ENCODE measurements at regions not wholly inside any gene's neighbourhood (a gene's known extent, or its start where the extent isn't known, plus 50 kb on each side); places are given as distances from the start of the nearest gene placed in this dataset.

DNA sequence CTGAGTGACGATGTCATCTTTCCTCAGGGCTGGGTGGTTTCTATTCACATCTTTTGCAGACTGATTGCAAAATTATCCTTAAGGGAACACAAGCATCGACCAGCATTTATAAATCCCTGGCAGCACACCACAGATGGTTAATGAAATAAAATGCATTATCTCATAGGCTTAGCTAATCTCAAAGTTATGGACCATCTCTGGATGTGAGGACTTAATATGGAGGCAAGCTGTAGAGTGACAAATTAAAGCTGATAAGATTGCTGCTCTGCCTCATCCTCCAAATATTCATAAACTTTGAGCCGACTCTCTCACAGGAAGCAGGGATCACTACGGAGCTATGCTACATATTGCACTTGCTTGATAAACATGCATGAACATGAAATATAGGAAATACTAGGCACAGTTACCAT, 663.2 kb upstream of the RGMB start:
- intact Hi-C loops (cut with micrococcal nuclease): no loop called here
- Histone ChIP-seq H3K27ac (ENCODE audit: low read depth in 1 of 2, low read length in 2 of 2) (no peak overlapping the region), H3K79me2 (ENCODE audit: insufficient read depth, low read length) (no peaks in the 10 kb centered on the region), H4K20me1 (ENCODE audit: insufficient read depth, low read length) (no peaks in the 10 kb centered on the region), H2AFZ (ENCODE audit: insufficient read depth, low read depth, low read length, poor library complexity, severe bottlenecking) (no peak overlapping the region), H3K27me3 (ENCODE audit: control insufficient read depth in 2 of 2, insufficient read depth in 2 of 2, low read length in 2 of 2) (no peaks in the 10 kb centered on the region), H3K4me2 (replicated peaks; ENCODE audit: extremely low read depth, low read length, poor library complexity, severe bottlenecking) (no peak overlapping the region), H3K36me3 (replicated peaks in 1 of 2; ENCODE audit: control insufficient read depth in 1 of 2, insufficient read depth in 2 of 2, low read length in 2 of 2) (no peaks in the 10 kb centered on the region), H3K9ac (ENCODE audit: insufficient read depth, low read length, poor library complexity, severe bottlenecking) (no peak overlapping the region), H3K9me3 (replicated peaks in 1 of 2; ENCODE audit: control insufficient read depth in 1 of 2, insufficient read depth in 1 of 2, low read length in 2 of 2) (peaks cover 9% of the 10 kb centered on the region in 2 donors), H3K4me3 (replicated peaks in 1 of 3; ENCODE audit: low read depth in 2 of 3, low read length in 3 of 3) (no peak overlapping the region), H3K4me1 (ENCODE audit: control insufficient read depth in 1 of 2, insufficient read depth in 2 of 2, low read length in 2 of 2) (no peaks in the 10 kb centered on the region)
- Mint-ChIP-seq H3K27ac (no peak overlapping the region), H3K4me1 (no peaks in the 10 kb centered on the region), H3K36me3 (no peaks in the 10 kb centered on the region), H3K9me3 (peaks cover 2 to 15% (median 9%) of the 10 kb centered on the region in 7 donors), H3K27me3 (ENCODE audit: low read depth in 3 of 3) (peaks cover 0 to 1% (median 0%) of the 10 kb centered on the region in 3 donors), H3K4me3 (no peak overlapping the region)
- no peak for DNase-seq
- 80% methylated on average over 2 of the region's 4 CpGs for WGBS (ENCODE audit: insufficient coverage)
- TF ChIP-seq, protein P1, sequence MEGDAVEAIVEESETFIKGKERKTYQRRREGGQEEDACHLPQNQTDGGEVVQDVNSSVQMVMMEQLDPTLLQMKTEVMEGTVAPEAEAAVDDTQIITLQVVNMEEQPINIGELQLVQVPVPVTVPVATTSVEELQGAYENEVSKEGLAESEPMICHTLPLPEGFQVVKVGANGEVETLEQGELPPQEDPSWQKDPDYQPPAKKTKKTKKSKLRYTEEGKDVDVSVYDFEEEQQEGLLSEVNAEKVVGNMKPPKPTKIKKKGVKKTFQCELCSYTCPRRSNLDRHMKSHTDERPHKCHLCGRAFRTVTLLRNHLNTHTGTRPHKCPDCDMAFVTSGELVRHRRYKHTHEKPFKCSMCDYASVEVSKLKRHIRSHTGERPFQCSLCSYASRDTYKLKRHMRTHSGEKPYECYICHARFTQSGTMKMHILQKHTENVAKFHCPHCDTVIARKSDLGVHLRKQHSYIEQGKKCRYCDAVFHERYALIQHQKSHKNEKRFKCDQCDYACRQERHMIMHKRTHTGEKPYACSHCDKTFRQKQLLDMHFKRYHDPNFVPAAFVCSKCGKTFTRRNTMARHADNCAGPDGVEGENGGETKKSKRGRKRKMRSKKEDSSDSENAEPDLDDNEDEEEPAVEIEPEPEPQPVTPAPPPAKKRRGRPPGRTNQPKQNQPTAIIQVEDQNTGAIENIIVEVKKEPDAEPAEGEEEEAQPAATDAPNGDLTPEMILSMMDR (IDR thresholded peaks at IDR 0.05): no peak

DNA sequence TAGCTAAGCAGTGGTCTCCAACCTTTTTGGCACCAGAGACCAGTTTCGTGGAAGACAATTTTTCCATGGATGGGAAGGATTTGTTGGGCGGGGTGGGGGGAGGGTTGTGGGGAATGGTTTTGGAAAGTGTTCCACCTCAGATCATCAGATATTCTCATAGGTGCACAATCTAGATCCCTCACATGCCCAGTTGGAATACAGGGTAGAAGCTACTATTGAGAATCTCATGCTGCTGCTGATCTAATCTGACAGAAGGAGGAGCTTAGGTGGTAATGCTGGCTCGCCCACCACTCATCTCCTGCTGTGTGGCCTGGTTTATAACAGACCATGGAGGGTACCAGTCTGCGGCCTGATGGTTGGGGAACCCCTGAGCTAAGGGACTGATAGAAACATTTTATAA, 662.7 kb upstream of the RGMB start:
- TF ChIP-seq, protein P1 (IDR thresholded peaks at IDR 0.05): no peak
- Histone ChIP-seq H3K36me3 (replicated peaks in 1 of 2; ENCODE audit: control insufficient read depth in 1 of 2, insufficient read depth in 2 of 2, low read length in 2 of 2) (no peaks in the 10 kb centered on the region), H3K4me3 (replicated peaks in 1 of 3; ENCODE audit: low read depth in 2 of 3, low read length in 3 of 3) (no peak overlapping the region), H3K4me1 (ENCODE audit: control insufficient read depth in 1 of 2, insufficient read depth in 2 of 2, low read length in 2 of 2) (no peaks in the 10 kb centered on the region), H3K9me3 (replicated peaks in 1 of 2; ENCODE audit: control insufficient read depth in 1 of 2, insufficient read depth in 1 of 2, low read length in 2 of 2) (peaks cover 9% of the 10 kb centered on the region in 2 donors), H3K27ac (ENCODE audit: low read depth in 1 of 2, low read length in 2 of 2) (no peak overlapping the region), H3K27me3 (ENCODE audit: control insufficient read depth in 2 of 2, insufficient read depth in 2 of 2, low read length in 2 of 2) (no peaks in the 10 kb centered on the region), H4K20me1 (ENCODE audit: insufficient read depth, low read length) (no peaks in the 10 kb centered on the region), H2AFZ (ENCODE audit: insufficient read depth, low read depth, low read length, poor library complexity, severe bottlenecking) (no peak overlapping the region), H3K79me2 (ENCODE audit: insufficient read depth, low read length) (no peaks in the 10 kb centered on the region), H3K4me2 (replicated peaks; ENCODE audit: extremely low read depth, low read length, poor library complexity, severe bottlenecking) (no peak overlapping the region), H3K9ac (ENCODE audit: insufficient read depth, low read length, poor library complexity, severe bottlenecking) (no peak overlapping the region)
- Mint-ChIP-seq H3K27ac (no peak overlapping the region), H3K4me1 (no peaks in the 10 kb centered on the region), H3K27me3 (ENCODE audit: low read depth in 3 of 3) (peaks cover 0 to 1% (median 0%) of the 10 kb centered on the region in 3 donors), H3K36me3 (no peaks in the 10 kb centered on the region), H3K4me3 (no peak overlapping the region), H3K9me3 (peaks cover 2 to 17% (median 9%) of the 10 kb centered on the region in 7 donors)
- WGBS (ENCODE audit: insufficient coverage): no CpG with 5 or more reads among the region's 4 CpGs
- intact Hi-C loops (cut with micrococcal nuclease): no loop called here
- DNase-seq: no peak
